DND-41 (cell line): ENCODE measurements at regions not wholly inside any gene's neighbourhood (a gene's known extent, or its start where the extent isn't known, plus 50 kb on each side); places are given as distances from the start of the nearest gene placed in this dataset.

Source experiments
- EZH2 ChIP-seq: IDR thresholded peaks from 3 replicates; pipeline ENCODE4 v1.6.1; 2012; ENCODE audit warnings: borderline replicate concordance, low read depth, mild to moderate bottlenecking, moderate library complexity, low read length, inconsistent platforms; ENCODE audit not compliant: severe bottlenecking
- TF ChIP-seq, protein P1 (sequence below): IDR thresholded peaks from 2 replicates; pipeline ENCODE4 v1.5.1; 2012; ENCODE audit warnings: borderline replicate concordance, low read length, moderate library complexity, mild to moderate bottlenecking; ENCODE audit not compliant: poor library complexity, severe bottlenecking; ENCODE audit errors: extremely low read depth

DNA sequence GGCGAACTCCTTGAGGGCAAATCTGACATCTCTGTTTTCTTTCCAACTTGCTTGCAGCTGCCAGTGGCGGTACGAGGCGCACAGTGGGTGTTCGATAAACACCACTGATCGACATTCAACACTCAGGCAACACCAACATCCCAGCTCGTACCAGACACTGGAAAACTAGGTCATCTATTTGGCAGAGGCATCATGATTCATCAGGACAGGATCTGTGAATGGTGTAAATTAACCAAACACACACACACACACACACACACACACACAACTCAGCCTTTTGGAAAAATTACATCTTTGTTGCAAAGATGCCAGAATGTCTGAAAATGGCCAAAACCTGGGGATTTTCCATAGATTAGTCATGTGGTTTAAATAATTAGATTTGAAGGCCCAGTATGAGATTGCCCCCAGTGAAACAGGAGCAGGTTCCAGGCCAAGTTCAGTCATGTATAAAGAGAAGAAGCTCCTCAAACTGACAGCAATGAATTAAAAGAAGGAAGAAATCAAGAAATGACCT is 150.5 kb upstream of the NCKAP5 start:
- TF ChIP-seq, protein P1, sequence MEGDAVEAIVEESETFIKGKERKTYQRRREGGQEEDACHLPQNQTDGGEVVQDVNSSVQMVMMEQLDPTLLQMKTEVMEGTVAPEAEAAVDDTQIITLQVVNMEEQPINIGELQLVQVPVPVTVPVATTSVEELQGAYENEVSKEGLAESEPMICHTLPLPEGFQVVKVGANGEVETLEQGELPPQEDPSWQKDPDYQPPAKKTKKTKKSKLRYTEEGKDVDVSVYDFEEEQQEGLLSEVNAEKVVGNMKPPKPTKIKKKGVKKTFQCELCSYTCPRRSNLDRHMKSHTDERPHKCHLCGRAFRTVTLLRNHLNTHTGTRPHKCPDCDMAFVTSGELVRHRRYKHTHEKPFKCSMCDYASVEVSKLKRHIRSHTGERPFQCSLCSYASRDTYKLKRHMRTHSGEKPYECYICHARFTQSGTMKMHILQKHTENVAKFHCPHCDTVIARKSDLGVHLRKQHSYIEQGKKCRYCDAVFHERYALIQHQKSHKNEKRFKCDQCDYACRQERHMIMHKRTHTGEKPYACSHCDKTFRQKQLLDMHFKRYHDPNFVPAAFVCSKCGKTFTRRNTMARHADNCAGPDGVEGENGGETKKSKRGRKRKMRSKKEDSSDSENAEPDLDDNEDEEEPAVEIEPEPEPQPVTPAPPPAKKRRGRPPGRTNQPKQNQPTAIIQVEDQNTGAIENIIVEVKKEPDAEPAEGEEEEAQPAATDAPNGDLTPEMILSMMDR = no peak
- no peak for TF ChIP-seq EZH2
